HG02798 (cell line): ENCODE measurements at regions not wholly inside any gene's neighbourhood (a gene's known extent, or its start where the extent isn't known, plus 50 kb on each side); places are given as distances from the start of the nearest gene placed in this dataset.

Source experiments
- ATAC-seq: cut with Tn5 transposase; IDR thresholded peaks from one replicate; pipeline ENCODE4 v1.9.1; 2021; ENCODE audit warnings: mild to moderate bottlenecking; ENCODE audit not compliant: unreplicated experiment, poor library complexity

DNA sequence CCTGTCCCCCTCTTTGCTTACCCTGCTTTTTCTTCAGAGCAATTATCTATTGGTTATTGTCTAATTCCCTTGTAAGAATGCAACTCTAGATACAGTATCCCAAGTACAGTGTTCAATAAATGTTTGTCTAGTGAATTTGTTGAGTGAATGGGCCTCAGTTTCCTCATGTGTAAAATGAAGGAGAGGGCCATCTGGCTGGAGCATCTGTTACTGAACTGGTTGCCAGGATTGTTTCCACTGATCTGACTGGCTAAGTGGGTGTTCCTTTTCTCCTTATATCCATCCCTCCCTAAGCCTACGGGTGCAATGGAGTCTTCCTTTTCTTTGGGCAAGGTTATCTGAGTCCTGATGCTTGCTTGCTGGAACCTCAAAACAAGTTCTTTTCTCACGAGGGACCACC, 185.2 kb upstream of the RPS6KA3 start:
- ATAC-seq, result no peak

DNA sequence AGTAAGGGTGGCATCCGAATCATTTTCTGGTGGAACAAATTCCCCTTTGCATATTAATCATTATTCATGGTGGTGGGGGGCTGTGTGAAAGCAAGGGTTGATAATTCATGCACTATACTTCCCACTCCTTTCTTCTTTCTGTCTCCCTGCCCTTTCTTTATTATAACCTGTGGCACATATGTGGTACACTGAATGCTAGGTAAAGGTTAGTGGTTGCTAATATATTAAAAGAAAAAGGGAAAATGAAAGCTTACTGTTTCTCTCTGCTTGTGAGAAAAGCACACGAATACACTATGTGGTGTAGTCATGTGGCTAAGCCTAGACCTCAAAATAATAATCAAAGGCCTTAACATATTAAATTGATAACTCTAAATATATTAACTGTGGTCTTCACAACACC, 178.4 kb upstream of the RPS6KA3 start:
- ATAC-seq, result peak; percentile 63

DNA sequence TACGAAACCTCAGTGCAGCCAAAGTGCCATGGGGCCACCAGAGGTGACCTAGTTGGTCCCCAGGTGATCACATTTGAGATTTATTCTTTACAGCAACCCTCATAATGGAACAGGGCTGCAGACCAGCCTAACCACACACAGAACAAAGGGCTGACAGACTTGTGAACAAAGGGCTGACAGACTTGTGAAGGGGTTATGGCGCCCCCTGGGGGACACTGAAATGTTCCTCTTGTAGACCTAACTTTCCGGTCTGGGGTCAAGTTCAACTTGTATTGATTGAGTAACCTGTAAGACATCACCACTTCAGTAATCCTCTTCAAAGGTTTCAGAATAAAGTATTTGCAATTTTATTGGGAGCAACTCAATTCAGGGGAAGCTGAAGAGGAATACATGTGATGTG, 175.9 kb upstream of the RPS6KA3 start:
- ATAC-seq, result no peak

DNA sequence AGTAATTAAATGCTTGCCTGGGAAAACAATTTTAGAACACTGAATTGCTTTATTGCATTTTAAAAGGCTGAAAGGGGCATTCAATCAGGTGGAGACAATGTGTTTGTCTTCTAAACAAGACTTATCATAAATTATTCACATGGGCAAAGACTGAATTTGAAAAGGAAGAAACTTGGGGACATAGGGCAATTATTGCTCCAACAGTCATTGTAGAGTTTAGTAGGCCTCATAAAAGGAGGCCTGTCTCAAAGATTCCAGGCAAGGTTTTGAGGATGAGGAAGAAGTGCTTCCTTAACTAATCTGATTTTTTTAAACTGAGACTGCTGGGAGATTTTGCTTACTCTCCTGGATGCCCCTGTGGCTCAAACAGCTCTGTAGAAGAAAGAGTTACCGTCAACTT, 174.4 kb upstream of the RPS6KA3 start:
- no peak for ATAC-seq

DNA sequence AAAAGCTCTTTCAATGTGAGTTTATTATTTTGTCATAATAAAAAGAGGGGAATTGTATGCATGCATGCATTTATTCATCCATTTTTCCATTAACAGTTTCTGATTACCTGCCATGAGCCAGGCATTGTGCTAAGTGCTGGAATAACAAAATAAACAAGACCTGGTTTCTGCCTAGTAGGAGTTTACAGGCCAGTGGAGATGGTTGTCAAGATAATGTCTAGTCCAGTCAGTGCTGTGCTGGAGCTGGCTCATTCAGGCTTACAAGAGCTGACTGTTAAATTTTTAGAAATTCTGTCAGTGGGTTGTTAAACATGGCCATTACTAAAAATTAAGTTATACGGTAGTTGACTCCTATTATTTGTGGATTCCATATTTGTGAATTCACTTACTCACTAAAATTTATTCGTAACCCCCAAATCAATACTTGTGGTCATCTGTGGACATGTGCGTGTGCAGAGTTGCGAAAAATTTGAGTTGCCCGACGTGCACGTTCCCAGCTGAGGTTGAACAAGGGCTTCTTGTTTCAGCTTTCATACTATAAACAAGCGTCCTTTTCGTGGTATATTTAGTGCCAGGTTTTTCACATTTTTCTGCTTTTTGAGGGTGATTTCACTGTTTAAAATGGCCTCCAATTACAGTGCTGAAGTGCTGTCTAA, 172.3 kb upstream of the RPS6KA3 start:
- ATAC-seq, result no peak

DNA sequence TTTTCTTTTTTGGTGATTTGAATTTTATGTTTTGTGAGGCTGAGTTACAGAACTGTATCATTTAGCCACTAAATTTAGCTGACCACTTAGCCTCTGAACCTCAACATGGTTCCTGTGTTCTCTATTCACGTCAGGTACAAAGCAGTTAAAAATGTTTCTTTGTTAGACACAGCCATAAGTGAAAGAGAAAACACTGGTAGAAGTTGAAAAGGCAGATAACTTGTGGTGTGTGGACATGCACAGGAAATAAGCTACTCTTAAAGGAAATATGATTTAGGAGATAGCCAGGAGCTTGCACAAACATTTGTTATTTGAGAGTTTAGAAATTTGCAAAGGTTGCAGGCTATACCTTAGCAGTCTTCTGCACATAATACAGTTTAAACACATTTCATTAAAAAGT, 171.0 kb upstream of the RPS6KA3 start:
- ATAC-seq, result peak; percentile 70

DNA sequence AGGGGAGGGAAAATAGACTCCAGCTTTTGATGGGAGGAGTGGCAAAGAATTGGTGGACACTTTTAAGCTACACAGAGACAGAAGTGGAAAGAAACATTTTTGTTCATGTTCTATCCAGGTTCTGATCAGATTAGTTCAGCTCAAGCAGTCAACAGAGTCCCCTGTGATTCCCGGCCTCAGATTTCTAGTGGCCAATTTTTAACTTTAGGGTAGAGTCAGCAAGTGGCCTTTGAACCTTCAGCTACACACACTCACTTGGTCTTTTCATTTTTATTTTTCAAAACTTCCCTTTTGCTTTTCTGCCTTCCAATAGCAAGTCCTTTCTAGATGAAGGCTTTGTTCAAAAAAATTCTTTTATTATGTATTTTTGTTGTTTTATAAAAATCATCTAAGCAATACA, 169.2 kb upstream of the RPS6KA3 start:
- no peak for ATAC-seq

DNA sequence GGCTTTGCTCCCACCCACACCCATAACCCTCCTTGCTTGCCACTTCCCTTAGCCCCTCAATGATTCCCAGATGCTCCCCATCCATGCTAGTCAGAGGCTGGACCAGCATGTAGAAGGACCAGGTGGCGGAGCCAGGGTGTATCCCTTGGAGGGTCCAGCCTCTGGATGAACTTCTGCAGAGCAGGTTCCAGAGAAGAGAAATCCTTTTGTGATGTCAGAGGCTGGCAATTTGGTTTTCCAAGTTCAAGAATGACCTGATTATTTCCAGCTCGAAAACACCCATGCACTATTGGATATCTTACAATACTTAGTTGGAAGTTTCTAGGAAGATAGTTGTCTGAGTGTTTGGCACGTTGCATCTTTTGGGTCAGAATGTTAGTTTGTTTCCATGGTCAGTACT, 168.3 kb upstream of the RPS6KA3 start:
- ATAC-seq, result no peak

DNA sequence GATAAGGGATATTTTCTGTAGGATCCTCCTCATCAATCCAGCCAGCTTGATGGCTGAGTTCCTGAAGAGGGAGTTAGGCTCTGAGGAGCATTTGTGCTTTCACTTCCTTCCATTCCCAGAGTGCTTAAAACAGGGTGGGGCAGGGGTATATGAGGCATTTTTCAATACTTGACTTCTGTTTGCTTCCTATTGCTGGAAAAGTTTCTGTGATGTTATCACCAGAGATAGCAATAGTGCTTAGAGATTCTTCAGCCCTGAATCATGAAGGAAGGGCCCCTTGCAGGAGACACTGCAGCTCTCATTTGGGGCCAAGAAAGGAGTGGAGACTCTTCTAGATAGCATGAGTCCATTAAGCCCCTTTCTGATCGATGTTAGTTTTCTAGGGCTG, 166.7 kb upstream of the RPS6KA3 start:
- ATAC-seq, result no peak

DNA sequence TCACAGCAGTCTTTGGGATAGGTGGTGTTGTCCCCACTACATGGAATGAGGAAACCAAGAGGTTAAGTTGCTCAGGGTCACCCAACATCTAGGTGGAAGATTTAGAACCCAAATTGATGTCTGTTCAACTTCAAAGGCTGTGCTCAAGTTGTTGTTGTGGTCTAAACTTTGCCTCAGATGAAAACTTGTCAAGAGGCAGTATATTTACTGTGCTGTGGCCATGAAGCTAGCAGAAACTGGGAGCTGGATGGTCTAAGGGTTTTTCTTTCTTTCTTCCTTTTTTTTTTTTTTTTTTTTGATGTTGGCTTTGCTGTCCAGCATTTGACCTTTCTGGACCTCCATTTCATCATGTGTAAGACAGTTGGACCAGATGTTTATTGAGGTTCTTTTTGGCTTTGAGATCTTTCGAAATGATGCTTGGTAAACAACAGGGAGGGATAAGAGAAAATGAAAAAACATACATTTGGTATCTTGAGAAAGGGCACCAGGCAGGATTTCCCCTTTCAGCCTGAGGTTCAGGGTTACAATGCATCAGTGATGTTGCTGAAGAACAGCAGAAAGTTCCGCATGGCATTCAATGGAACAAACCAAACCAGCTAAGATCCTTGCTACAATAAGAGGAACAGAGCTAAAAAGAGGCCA, 166.2 kb upstream of the RPS6KA3 start:
- ATAC-seq, result peak; percentile 61

DNA sequence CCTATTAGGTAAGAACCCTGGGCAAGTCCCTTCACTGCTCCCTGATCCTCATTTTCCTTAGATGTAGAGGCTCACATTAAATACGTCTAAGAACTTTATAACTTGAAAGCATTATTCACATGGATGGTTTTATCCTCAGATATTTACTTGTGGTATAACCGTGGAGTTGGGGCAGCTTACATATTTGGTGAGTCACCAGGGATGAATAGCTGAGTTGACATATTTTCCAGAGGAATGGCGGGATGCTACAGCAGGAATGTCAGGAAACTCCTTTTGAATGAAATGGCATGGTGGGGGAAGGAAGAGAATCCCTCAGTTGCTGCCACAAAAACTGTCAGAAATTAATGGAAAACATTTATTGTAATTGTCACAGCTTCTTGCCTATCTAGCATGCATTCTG, 165.3 kb upstream of the RPS6KA3 start:
- ATAC-seq, result no peak

DNA sequence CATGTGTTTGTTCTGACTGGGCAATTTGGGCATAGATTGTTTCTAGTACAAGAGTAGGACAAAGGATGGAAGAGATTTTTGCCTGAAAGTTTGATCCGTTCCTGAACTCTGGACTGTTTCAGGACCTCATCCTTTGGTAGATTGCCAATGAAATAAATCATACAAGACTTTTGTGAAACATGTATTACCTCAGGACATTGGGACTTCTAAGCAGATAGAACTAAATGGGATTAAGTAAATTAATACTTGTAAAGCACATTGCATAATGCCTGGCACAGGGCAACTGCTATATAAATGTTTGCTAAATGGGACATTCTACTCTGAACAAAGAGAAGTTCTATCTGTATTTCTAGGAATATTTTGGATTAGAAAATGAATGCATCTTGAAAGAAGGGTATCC, 164.8 kb upstream of the RPS6KA3 start:
- no peak for ATAC-seq

DNA sequence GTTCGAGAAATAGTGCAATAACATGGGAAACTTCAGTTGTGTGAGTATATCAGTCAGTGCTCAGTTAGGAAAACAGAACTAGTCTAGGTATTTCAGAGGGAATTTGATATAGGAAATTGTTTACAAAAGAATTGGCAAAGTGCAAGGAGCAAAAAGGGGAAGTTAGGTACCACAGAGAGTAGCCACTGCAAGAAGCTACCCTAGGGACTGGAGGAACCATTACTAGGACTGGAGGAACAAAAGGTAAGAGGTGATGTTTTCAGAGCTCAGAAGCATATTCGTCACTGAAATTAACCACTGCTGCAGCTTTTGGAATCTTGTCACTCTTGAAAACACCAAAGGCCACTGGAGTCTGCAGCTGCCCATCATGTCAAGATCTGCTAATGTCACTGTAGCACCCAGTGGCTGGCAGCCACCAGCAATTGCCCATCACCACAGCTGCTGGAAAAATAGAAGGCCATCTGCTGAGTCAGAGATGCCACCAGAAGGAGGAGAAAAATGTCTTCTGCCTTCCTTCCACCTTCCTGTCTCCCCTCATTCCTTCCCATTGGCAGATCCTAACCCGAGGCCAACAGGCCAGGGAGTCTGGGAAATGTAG, 160.6 kb upstream of the RPS6KA3 start:
- ATAC-seq, result no peak

DNA sequence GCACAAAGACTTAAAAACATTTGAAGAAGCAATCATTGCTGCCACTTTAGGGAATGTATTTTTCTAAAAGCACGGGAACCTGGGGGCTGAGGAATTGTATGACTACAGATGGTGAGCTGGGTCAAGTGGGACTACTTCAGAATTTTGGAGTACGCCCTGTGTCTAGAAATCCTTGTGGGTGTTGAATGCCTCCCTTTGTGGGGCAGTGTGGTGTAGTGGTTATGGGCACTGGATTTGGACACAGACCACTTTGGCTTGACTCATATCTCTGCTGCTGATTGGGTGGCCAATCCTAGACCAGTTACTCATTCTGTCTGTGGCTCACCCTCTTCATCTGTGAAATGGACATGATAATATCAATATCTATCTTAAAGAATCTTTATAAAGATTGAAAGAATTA, 155.0 kb upstream of the RPS6KA3 start:
- ATAC-seq, result no peak

DNA sequence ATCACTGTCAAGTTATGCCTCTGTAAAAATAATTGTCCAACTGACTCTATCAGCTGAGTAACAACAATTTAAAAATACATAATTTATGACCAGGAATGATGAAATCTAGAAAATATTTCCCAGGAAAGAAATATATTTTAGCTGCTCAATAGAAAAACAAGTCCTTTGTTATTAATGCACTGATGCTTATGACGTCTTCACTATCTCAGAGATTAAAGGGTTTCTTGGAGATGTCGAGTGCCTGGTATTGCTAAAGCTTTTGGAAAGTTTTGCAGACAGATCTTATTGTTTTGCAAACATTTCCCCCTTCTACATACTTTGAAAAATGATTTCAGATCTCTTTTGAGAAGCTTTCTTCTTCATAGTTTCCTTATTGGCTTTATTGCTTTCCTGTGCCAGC, 154.6 kb upstream of the RPS6KA3 start:
- ATAC-seq, result no peak

DNA sequence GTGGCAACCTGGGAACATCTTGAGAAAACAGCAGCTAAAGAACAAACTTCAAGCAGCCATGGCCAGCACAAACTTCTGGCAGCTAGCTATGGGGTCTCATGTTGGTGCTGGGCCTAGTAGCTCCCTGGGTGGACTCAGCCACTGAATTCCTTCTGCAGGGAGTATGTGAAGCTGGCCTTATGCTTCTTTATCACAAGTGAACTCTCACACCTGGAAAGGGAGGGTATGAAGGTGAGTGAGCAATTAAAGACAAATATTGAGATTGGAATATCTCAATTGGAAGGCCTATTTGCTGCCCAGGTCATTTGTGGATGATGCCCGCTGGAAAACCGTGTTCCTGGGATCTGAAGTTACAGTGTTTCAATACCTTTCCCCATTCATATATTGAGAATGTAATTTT, 153.3 kb upstream of the RPS6KA3 start:
- no peak for ATAC-seq

DNA sequence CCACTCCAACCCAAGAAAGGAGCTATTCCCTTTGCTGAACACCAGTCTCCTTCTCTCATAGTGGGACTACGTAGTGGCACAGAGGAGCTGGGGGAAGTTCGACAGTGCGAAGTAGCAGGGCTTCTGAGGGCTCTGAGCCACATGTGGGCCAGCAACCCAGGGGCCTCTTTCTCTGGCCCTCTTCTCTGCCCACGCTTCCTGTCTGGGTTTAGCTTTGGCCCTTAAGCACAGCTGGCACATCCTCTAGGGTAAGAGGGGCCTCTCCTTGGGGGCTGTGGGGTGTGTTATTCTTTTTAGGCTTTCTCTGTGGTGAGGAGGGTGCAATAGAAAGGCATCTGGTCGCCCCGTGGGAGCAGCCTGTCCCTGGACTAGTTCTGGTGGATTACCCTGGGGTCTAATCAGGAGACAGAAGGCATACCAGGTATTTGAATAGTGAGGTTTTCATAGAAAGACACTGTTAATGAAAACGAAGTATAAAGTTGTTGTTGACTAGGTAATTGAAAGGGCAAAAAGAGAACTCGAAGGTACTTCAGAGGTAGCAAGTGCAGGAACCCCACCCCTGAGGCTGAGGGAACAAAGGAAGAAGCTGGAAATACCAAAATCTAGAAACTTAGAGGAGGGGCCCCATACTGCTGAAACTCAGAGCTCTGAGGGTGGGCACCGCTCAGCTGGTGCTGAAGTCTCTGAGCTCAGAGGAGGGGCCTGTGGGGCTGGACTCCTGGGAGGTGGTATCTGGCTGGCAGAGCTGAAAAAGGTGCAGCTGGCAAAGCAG, 151.9 kb upstream of the RPS6KA3 start:
- ATAC-seq, result peak; percentile 94

DNA sequence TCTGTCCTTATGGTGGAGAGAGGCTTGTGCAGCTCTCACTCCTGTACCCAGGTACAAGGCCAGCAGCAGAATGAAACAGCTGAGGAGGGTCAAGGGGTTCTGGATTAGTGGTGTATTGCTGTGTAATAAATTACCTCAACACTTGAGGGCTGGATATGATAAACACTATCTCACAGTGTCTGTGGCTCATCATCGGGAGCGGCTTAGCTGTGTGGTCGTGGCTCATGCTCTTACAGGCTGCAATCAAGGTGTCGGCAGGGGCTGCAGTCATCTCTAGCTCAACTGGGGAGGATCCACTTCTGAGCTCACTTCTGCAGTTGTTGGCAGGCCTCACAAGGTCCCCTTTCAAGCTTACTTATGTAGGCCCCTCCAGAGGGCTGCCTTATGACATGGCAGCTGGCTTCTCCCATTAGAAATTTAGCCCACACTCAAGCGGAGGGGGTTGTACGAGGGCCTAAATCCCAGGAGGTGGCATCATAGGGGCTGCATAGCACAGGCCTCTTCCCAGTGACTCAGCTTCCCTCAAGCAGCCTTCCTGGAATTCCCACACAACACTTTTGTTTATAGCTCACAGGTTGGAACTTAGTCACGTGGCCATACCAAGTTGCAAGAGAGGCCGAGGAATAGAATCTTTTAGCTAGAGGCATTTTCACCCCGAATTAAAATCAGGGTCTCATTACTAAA, 148.2 kb upstream of the RPS6KA3 start:
- ATAC-seq, result no peak

DNA sequence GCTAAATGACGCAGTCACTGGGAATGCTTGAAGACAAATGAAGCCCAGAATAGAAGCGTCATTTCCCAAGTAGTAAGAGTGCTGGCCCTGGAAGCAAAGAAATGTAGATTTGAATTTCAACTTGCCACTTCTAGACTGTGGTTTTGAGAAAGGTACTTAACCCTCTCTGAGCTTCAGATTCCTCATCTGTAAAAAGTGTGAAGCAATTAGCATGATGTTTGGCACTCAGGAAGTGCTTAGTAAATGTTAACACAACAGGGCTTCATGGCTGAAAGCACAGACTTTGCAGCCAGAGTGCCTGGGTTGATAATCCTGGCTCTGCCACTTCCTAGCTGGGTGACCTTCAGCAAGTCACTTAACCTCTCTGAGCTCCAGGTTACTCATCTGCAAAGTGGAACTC, 147.4 kb upstream of the RPS6KA3 start:
- ATAC-seq, result no peak

DNA sequence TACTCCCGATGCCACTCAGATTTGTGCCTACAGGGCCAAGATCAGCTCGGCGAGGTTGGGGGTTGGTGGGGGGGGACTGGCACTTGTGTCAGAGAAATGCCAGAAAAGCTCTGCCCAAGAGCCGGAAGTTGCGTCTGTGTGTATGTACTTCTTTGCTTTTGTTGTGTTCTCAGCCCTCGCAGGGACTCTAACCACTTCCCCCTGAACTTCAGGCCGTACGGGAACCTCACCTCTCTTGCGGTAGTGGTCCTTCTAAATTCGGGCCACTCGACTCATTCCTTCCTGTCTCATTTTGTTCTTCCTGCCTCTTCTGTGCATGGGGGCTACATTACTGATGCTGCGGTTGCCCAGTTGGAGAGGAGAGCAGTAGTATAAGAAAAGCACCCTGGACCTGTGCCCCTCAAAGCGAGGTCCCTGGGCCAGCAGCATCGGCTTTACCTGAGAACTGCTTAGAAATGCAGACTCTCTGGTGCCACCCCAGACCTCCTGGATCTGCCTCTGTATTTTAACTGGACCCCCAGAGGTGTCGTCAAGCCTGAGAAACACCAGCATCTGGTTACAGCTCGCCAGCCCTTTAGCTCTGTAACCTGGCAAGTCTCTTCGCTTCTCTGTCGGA, 146.3 kb upstream of the RPS6KA3 start:
- peak; percentile 68 for ATAC-seq
